ENCODE measurements at regions not wholly inside any gene's neighbourhood (a gene's known extent, or its start where the extent isn't known, plus 50 kb on each side); places are given as distances from the start of the nearest gene placed in this dataset.

DNA sequence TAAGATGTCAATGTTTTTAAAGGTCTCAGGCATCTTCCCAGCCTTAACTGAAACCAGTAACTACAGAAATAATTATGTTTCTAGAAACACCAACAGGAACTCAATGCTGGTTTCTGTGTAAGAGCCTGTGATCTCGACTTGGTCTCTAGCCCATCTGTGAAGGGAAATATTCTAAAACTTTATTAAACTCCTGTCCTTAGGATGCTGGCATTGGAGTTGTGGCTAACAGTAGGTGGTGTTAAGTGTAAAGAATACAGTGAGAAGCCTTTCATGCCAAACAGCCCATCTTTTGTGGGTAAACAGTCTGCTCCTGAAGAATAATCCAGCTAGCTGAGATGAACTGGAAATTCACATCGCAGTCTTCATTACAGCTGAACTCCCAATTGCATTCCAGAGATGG, 133.2 kb downstream of the ADAMTS15 start:
- Histone ChIP-seq H3K14ac (ENCODE audit: insufficient read depth, low read length) (no peak overlapping the region), H4K5ac (ENCODE audit: insufficient read length, low read depth, low read length) (no peak overlapping the region), H3K18ac (ENCODE audit: insufficient read length, low read depth, low read length) (no peak overlapping the region), H3K56ac (ENCODE audit: insufficient read length, low read depth, low read length) (no peak overlapping the region), H3T11ph (ENCODE audit: low read length) (no peak overlapping the region), H3K23ac (ENCODE audit: insufficient read length, low read depth, low read length) (no peak overlapping the region), H3K4ac (ENCODE audit: low read depth, low read length) (no peak overlapping the region), H3K79me1 (ENCODE audit: insufficient read depth, low read depth, low read length, poor library complexity, severe bottlenecking) (no peaks in the 10 kb centered on the region), H3K9ac (ENCODE audit: extremely low read depth, insufficient read length, low read length) (no peak overlapping the region), H4K20me1 (ENCODE audit: control insufficient read depth, insufficient read depth, insufficient read length) (no peaks in the 10 kb centered on the region), H3K4me1 (ENCODE audit: insufficient read depth, low read length) (peaks cover 7% of the 10 kb centered on the region; the same call in 1 of the 2 replicates), H2BK20ac (ENCODE audit: low read depth, low read length, poor library complexity, severe bottlenecking) (no peak overlapping the region), H2BK120ac (ENCODE audit: low read depth, low read length, poor library complexity, severe bottlenecking) (no peak overlapping the region), H3K79me2 (ENCODE audit: insufficient read depth, low read length) (no peaks in the 10 kb centered on the region), H3K27me3 (ENCODE audit: insufficient read depth, low read length) (no peaks in the 10 kb centered on the region), H4K8ac (replicated peaks; ENCODE audit: insufficient read length, low read depth, low read length) (no peak overlapping the region), H3K4me2 (ENCODE audit: insufficient read depth, insufficient read length, low read length) (no peak overlapping the region), H3K23me2 (ENCODE audit: insufficient read length, low read depth, low read length, poor library complexity, severe bottlenecking) (no peaks in the 10 kb centered on the region), H4K91ac (ENCODE audit: insufficient read length, low read depth, low read length) (no peak overlapping the region), H2BK12ac (ENCODE audit: insufficient read length, low read depth, low read length) (no peak overlapping the region), H2BK15ac (ENCODE audit: low read depth, low read length) (no peak overlapping the region), H2BK5ac (ENCODE audit: insufficient read length, low read length) (no peak overlapping the region), H2AK5ac (ENCODE audit: insufficient read length, low read length) (no peak overlapping the region), H2AFZ (ENCODE audit: low read length) (no peak overlapping the region), H3K27ac (ENCODE audit: insufficient read length, low read depth, low read length) (no peak overlapping the region), H3K9me3 (ENCODE audit: control insufficient read depth, low read depth, low read length) (no peaks in the 10 kb centered on the region)
- Mint-ChIP-seq H3K4me1 (peaks cover 20 to 46% of the 10 kb centered on the region in 2 experiments), H3K4me3 (no peak overlapping the region), H3K36me3 (ENCODE audit: insufficient read depth in 1 of 3, low read depth in 3 of 3) (no peaks in the 10 kb centered on the region; a peak in 2 of 7 replicates), H3K9me3 (no peaks in the 10 kb centered on the region; a peak in 1 of 5 replicates), H3K27ac (no peak overlapping the region; a peak in 1 of 7 replicates), H3K27me3 (ENCODE audit: low read depth) (peaks cover 1% of the 10 kb centered on the region; the same call in 1 of the 2 replicates)
- WGBS (ENCODE audit: extremely low coverage, insufficient read length, low lambda C conversion rate): no CpG with 5 or more reads among the region's 2 CpGs
- DNase-seq: no peak
- TF ChIP-seq, protein P1, sequence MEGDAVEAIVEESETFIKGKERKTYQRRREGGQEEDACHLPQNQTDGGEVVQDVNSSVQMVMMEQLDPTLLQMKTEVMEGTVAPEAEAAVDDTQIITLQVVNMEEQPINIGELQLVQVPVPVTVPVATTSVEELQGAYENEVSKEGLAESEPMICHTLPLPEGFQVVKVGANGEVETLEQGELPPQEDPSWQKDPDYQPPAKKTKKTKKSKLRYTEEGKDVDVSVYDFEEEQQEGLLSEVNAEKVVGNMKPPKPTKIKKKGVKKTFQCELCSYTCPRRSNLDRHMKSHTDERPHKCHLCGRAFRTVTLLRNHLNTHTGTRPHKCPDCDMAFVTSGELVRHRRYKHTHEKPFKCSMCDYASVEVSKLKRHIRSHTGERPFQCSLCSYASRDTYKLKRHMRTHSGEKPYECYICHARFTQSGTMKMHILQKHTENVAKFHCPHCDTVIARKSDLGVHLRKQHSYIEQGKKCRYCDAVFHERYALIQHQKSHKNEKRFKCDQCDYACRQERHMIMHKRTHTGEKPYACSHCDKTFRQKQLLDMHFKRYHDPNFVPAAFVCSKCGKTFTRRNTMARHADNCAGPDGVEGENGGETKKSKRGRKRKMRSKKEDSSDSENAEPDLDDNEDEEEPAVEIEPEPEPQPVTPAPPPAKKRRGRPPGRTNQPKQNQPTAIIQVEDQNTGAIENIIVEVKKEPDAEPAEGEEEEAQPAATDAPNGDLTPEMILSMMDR (conservative IDR thresholded peaks at IDR 0.05): no peak

All from H9 (cell line).